GM12874 (cell line): ENCODE measurements at regions not wholly inside any gene's neighbourhood (a gene's known extent, or its start where the extent isn't known, plus 50 kb on each side); places are given as distances from the start of the nearest gene placed in this dataset.

Experiments used
- CTCF ChIP-seq: IDR thresholded peaks from 2 replicates; pipeline ENCODE4 v1.5.1; 2011; ENCODE audit warnings: low read depth, mild to moderate bottlenecking, control low read depth, low read length, moderate library complexity; ENCODE audit not compliant: insufficient read depth

DNA sequence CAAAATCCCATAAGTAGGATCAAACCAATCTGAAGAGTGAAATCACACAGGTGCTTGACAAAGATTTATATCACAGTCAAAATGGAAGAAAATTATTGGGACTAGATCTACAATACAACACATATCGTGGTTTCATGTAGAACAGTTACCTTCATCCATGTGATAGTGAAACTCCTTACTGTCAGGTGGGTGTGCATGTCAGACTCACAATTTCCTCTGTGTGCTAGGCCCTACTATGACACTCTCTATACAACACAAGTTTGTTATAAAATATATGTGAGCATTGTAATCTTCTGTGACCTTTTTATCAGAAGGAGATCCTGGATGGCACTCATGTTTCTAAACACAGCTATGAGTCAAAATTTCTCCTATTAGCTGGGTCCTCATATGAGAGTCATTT is 947.0 kb upstream of the TSPY4 start:
- TF ChIP-seq CTCF = no peak

DNA sequence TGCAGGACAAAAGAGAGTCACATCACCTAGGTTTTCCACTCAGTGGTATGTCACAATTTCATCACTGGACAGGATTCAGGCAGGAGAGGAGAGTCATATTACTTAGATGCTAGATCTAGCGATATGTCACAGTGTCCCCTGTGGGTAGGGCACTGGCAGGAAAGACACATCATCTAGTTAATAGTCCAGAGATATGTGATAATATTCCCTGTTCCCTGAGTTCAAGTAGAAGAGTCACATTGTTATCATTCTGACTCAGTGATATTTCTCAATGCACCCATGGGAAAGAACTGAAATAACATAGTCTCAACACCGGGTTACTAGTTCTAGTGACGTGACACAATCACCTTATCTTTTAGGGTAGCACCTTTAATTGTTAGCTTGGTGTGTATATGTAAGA is 944.0 kb upstream of the TSPY4 start:
- no peak for TF ChIP-seq CTCF

GRCh38 chrY:8422906-8423305 is 914.4 kb upstream of the TSPY4 start:
- TF ChIP-seq CTCF = no peak

GRCh38 chrY:8426433-8426832 is 910.8 kb upstream of the TSPY4 start:
- no peak for TF ChIP-seq CTCF

DNA sequence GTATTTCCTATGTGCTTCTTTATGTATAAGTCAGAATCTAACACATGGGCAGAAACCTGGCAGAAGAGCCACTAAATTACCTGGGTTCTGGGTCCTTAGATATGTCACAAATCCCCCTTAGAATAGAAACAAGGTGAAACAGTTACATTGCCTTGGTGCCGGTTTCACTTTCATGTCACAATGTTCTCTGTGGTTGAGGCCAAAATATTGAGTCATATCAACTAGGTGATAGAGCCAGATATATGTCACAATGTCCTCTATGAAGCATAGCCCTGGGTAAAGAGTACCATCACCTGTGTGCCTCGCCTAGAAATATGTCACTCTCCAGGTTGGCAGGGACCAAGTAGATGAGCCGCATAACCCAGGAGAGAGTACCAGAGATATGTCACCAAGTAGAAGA is 899.8 kb upstream of the TSPY4 start:
- TF ChIP-seq CTCF = no peak

DNA sequence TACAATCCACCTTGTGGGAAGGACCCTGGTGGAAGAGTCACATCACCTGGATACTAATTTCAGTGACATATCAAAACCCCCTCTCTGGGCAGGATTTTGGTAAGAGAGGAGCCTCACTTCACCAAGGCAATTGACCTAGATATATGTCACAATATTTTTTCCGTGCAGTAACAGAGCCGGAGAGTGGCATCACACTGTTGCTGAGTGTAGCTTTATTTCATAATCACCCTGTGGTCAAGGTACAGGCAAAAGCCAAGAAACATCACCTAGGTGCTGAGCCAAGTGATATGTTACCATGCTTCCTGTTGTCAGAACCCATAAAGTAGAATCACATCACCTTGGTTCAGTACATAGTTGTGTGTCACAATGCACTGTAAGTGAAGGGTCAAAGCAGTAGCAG is 895.2 kb upstream of the TSPY4 start:
- TF ChIP-seq CTCF = no peak

DNA sequence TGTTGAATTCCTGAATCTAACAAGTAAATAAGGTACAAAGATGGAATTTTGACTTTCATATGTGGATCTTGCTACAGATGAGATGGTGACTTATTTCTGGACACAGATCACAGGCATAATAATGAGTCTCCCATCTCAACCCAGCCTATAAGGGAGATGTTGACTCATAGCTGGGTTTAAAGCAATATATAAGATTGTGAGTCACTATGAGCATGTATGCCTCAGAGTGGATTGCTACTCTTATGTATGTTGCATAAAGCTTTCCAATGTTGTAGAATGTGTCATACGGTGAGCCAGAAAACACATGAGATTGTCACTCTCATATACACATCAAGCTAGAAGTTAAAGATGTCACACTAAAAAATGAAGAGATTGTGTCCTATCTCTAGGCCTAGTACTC is 884.3 kb upstream of the TSPY4 start:
- no peak for TF ChIP-seq CTCF

DNA sequence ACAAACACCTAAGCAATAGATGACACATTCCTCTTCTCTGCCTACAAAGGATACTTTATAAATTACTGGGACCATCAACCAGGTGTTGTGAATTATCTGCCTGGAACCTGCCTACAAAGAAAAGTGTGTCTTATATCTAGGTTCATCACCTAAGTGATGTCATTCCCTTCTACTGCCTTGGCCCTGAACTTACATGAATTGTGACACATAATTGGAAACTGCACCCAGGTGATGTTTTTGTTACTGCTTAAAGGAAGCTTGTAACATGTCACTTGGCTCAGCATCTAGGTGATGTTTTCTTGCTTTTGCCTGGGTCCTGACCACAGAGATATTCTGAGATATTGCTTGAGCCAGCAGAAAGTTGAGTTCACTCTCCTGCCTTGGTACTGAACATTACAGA is 870.5 kb upstream of the TSPY4 start:
- no peak for TF ChIP-seq CTCF
